Uterus (tissue), 2 donors: ENCODE measurements at regions not wholly inside any gene's neighbourhood (a gene's known extent, or its start where the extent isn't known, plus 50 kb on each side); places are given as distances from the start of the nearest gene placed in this dataset.

Experiments
- CTCF ChIP-seq, 4 experiments: fragments of 200-600 bp in 2 of 4; fragments of 450-650 bp in 2 of 4; sonication (generic) in 2 of 4; IDR thresholded peaks; one replicate each; pipeline ENCODE4 v1.5.1; 2016 to 2019; ENCODE audit warnings: antibody characterized with exemption in 4 of 4, mild to moderate bottlenecking in 2 of 4, moderate library complexity in 1 of 4
- POLR2A ChIP-seq, 2 donors: fragments of 450-650 bp; IDR thresholded peaks; one replicate each; pipeline ENCODE4 v1.6.1; 2016; ENCODE audit warnings: antibody characterized with exemption in 2 of 2, mild to moderate bottlenecking in 1 of 2, moderate library complexity in 1 of 2

- no peak for TF ChIP-seq CTCF (IDR thresholded peaks at IDR 0.05)
- TF ChIP-seq POLR2A (IDR thresholded peaks at IDR 0.05) = no peak
Measured at GRCh38 chr6:84332139-84333034, 104.9 kb upstream of the CEP162 start.
